Lung microvascular endothelial cell (primary cell): ENCODE measurements at regions not wholly inside any gene's neighbourhood (a gene's known extent, or its start where the extent isn't known, plus 50 kb on each side); places are given as distances from the start of the nearest gene placed in this dataset.
"Not testable (repeated sequence)": the region's sequence is repeated elsewhere in the genome, so short reads cannot be mapped to it uniquely, and the experiment has no call there.

ENCODE experiments used
- DNase-seq, 2 donors: peaks; one replicate each; pipeline versions ENCODE4 v3.0.0 to v3.0.0-alpha.2; 2010; ENCODE audit warnings: low read depth in 2 of 2

DNA sequence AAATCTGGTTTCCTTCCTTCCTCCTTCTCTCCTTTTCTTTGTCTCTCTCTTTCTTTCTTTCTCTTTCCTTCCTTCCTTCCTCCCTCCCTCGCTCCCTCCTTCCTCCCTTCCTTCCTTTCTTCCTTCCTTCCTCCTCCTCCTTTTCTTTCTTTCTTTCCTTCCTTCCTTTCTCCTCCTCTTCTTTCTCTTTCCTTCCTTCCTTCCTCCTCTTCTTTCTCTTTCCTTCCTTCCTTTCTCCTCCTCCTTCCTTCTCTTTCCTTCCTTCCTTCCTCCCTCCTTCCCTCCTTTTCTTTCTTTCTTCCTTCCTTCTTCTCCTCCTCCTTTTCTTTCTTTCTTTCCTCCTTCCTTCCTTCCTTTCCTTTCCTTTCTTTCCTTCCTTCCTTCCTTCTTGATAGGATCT is 61.2 kb downstream of the VIP start:
- no peak for DNase-seq

DNA sequence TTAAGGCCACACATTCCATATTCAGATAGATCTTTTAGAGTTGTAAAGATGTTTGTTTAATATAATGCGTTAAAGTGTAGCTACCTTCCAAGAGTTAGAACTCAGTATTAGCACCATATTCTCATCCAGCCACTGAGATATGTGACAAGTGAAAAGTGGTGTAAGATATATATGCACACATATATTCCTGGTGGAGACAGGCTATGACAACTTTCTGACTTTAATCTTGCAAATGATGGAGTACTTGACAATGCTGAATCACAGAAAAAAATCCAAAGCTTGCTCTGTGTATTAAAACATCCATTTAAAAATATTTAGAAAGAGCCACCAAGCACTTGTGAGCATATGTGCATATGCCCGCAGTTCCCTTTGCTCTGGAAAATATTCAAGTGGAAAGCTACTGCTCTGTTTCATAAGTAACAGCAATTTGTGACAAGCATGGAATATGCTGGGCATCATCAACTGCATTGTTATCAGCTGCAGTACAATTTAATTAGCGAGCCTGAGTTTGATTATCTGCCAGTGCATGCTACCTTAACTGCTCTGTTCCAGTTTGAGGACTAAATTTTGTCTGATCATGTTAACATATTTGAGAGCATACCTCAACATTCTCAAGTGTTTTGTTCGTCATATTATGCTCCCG is 64.8 kb downstream of the VIP start:
- DNase-seq: no peak

DNA sequence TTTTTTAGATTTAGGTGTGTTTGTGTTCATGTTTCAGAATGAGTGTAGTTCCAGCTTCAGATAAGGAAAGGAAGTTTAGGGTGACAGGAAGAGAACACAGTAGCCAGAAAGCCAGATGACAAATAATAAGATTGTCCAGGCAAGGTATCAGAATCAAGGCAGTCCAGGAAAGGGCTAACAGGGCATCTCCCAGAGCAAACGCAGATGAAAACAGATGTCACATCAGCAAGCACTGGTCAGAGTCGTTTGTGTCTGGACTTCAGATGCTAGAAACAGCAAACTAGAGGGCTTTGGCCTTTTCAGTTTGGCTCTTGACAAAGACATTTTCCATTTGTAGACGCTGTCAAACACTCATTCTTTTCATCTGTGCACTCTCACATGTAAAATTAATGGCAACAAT is 65.5 kb downstream of the VIP start:
- no peak for DNase-seq

DNA sequence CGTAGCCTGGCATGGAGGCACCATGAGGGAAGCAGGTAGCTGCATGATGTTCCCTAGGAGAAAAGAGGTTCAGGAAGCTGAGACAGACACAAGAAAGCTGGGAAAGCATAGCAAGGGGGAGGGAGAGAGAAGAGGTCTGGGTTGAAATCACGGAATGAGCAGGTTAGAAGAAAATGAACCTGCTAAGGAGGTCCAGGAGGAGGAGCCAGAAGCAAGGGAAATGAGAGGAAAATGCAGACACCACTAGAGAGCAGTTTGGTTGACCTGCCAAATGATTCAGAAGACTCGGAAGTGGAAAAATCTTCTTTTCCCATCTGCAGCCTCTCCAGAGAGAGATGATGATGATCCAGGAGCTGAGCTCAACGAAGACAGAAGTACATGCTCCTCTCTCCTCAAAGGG is 70.9 kb downstream of the VIP start:
- DNase-seq: no peak

DNA sequence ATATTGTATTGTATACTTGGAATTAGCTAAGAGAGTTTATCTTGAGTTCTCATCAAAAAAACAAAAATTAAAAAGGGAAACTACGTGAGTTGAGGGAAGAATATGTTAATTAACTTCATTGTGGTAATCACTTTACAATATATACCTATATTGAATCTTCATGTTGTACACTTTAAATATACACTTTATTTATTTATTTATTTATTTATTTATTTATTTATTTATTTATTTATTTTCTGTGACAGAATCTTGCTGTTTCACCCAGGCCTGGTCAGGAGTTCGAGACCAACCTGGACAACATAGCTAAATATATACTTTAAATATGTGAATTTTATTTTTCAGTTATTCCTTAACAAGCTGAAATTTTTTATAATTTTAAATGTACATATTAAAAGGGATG is 74.1 kb downstream of the VIP start:
- no peak for DNase-seq

DNA sequence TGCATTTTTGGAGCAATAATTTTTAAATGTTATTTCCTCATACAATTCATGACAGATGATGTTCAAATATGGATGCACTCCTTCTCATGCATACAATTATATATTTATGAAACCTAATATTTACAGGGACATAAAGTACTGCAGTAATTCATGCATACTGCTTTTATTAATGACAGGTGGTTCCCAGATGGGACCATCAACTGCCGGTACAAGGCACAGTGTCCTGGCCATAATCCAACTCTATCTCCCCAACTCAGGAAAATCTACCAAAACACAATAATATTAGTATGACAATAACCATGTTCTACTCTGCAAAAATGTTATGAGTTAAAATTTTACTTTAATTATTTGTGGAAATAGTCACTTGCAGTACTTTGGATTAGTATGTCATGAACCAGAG is 77.8 kb downstream of the VIP start:
- DNase-seq: no peak

DNA sequence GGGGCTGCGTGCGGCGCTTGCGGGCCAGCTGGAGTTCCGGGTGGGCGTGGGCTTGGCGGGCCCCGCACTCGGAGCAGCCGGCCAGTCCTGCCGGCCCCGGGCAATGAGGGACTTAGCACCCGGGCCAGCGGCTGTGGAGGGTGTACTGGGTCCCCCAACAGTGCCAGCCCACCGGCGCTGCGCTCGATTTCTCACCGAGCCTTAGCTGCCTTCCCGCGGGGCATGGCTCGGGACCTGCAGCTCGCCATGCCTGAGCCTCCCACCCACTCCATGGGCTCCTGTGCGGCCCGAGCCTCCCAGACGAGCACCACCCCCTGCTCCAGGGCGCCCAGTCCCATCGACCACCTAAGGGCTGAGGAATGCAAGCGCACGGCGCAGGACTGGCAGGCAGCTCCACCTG is 83.8 kb downstream of the VIP start:
- not testable (repeated sequence) for DNase-seq

DNA sequence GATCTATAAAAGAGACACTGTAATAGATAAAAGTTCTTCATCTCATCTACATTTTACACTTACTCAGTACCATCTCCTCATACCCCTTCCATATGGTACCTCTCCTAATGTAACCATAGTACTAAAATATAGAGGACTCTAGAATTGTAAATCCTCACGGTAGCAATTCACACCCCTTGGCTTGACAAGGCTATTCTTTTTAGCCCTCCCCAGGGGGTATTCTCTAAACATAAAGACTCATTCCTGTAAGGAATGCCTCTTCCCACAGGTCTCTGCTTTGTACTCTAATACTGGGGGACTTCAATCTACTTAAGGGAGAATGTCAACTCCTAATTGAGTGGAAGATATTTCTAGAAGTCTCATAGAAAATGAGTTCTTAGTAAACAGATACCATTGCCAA is 85.9 kb downstream of the VIP start:
- no peak for DNase-seq

DNA sequence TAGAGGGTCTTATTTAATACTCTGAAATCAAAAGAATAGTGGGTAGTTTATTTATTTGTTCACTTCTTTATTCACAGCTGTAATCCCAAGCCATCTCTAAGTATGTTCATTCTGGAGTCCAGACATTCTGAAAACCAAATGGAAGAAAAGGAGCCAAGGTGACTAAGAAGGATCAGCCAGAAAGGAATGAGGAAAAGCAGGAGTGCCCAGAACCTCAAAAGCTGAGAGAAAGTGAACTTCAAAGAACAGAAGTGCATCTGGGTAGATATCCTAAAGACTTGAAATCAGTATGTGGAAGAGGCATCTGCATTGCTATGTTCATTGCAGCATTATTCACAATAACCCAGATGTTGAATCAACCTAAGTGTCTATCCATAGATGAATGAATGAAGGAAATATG is 94.8 kb downstream of the VIP start:
- no peak for DNase-seq

DNA sequence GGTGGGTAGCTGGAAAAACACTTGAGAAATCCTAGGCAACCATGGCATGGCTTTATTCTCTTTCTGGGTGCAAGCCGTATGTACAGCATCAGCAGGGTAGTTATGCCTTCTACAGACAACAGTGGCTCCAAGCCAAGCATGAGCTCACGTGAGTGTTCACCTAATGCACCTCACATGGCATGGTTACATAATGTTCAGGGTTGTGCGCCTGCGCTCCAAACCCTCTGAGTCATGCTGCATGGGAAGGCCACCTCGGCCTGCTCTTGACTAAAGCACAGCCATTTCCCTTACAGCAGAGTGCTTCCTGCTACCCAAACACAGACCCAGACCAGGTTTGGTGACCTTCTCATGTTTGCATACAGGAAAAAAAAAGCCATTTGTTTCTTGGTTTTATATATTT is 96.2 kb downstream of the VIP start:
- peak; percentile 34 to 82 for DNase-seq

DNA sequence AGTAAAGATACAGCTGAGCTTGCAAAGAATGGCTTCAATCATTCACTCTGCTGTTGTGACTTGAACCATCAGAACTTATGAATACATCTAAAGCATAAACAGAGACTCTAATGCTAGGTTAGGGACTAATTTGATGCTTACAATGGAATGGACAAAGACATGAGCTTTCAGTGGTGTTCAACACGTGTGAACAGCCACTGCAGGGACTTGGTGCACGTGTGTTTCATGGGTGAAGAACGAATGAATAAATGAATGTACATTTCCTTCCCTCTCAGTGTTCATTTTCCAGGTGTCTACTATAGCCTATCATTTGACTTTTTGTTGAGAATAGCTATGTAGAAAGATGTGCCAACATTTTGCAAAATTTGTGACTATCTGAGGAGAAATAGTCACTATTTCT is 98.3 kb downstream of the VIP start:
- no peak for DNase-seq

DNA sequence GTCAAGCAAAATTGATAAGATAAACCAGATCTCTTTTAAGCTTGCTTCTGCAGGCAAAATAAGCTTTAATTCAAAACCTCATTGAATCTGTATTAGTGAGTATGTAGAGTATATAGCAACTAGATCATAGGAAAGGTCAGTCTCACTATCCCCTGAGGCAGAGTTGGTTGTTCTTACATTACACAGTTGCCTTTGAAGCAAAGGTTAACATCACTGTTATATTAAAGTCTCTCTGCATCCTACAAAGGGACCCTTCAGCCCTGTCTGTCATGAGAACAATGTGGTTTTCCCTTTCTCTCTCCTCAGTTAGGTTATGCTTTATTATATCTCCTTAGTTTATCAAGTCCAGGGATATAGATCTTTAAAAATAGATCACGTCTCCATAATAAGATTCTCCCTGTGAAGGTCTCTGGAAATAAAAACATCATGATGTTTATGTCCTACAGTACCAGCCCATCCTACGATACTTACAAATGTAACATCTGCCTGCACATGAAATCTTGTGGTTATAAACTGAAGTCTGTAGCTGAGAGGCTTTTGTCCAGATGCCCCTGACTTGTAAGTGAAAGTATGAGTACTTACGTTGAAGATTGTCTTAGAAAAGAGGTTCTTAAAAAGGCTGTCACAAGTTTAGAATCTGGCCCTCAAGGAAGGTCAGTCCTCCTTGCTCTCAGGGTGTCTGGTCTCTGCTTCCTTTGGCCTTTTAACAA is 103.6 kb downstream of the VIP start:
- no peak for DNase-seq

DNA sequence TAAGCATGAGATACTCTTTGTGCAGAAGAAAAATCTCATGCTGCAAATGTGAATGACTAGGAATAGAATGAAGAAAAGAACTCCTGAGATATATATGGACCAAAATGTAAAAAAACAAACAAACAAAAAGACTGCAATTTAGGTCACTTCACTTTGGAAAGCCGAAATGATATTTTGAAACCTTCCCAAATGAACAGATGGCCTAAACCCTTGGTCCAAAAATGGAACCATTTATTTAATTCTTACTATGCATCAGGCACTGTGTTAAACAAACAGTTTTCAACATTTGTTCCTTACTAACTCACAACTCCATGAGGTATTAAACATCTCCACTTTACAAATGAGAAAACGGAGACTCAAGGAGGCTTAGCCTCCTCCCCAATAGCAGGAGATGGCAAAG is 107.5 kb downstream of the VIP start:
- DNase-seq: no peak

DNA sequence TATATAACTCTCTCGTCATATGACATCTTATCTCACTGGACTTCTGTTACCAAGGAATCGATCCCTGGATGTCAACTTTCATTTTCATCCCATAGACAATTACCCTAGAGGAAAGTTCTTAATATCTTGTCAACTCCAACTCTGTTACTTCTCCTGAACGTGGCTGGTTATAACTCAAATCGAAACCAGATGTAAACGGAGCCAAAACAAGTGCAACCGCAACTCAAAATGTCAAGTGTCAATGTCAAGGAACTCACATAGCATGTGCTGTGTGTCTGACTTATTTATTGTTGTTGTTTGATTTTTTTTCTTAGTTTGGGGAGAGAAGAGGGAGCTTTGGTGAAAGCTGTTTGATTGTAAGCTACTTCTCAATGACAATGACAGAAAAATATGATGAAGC is 108.6 kb downstream of the VIP start:
- DNase-seq: no peak

DNA sequence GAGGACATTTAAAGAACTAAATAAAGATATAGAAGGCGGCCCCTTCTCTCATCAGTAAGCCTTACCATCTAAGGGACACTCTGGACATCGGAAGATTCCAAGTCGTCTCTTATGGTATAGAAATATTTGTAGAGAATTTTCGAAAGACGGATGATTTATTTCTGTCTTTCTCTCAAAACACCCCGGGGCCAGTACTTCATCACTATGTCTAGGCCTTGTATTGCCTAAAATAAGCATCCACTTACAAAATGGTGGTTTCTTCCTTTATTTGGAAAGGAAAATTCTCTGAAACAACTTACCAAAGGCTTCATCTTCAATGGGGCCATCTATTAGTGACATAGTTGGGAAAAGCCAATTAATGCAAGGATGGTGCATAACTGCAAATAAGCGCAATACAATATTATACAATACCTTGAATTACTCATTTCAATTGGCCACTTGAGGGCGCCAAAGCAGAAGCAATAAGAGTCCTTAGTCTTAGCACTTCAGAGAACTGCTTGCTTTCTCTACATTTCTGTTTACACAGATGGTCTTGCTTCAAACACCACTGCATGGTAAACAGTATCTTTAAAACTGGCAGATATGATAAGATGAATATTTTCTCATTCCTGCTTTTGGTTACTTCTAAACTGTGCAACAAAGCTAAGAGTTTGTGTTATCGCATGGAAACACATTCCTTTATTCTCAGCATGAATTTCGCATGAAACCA is 113.2 kb downstream of the VIP start:
- peak; percentile 79 to 84 for DNase-seq

DNA sequence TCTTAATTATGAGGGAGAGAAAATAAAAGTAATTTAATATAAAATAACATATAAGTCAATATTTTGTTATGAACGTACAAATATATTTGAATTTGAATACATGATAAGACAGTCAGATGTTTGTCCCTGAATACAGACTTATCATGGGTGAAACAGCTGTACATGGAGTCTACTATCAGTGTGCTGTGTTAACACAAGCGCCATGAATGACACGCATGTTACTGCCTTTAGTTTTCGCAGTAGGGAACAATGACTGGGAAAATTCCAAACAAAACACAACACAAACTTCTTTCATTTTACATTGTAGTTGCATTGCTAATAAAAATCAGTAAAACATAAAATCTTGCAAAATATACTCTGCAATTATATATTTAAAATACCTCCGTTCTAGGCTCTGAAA is 108.6 kb downstream of the FBXO5 start:
- DNase-seq: peak in 1 of 2 donors; percentile 34

DNA sequence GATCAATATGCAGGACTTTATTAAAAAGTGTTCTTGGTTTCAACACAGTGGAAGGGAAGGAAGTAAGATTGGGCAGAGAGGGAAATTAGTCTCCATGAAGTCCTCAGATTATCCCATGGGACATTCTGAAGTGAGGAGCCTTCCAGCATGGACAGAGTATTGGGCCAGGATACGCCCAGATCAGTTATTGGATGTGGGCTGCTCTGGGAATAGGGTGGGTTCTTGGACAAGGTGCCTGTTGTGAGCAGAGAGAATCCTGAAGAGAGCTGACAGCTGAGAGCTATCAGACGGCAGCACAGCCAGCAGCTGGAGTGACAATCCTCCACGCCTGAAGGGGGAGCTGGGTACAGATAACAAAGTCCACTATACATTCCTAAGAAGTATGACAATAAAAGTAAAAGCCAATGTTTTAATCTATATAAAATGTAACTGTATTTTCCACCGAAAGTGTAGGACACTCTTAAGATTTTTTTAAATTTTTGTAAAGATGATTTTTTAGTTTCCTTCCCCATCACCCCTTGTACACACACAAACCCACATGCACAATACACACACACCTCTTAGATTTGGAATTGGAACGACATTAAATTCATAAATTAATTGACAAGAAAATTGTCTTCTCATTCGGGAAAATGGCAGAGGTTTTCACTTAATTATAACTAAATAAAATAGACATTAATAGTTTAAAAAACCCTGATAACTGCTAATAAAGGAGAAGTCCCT is 107.8 kb downstream of the FBXO5 start:
- no peak for DNase-seq

DNA sequence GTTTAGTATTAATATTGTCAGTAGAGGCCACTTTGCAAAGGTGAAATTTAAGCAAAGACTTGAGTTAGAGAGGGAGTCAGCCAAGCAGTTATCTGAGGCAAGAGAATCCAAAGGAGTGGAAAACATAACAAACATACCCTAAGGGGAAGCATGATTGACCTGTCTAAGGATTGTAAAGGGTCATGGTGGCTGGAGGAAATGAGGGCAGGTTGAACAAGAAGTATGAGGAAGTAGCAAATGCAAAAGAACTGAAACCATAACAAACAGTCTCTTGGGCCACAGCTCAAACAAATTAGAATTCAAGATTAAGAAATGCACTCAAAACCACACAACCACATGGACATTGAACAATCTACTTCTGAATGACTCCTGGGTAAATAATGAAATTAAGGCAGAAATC is 103.2 kb downstream of the FBXO5 start:
- DNase-seq: no peak

DNA sequence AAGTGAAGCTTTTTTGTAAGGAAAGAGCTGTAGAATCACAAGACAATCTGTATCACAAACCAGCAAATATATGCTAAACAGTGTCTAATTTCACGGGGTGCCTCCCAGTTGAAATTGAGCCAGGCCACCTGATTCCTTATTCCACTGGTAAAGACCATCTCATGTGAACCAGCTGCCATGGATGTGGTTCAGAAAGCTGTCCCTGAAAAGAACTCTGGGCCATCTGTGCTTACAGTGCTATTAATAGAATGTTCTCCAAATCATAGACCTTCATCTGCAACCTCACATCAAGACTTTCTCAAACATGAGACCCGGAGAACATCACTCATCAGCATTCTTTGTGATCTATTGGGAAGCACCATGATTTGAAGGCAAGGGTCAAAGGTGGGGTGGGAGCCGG is 89.7 kb downstream of the FBXO5 start:
- DNase-seq: no peak

DNA sequence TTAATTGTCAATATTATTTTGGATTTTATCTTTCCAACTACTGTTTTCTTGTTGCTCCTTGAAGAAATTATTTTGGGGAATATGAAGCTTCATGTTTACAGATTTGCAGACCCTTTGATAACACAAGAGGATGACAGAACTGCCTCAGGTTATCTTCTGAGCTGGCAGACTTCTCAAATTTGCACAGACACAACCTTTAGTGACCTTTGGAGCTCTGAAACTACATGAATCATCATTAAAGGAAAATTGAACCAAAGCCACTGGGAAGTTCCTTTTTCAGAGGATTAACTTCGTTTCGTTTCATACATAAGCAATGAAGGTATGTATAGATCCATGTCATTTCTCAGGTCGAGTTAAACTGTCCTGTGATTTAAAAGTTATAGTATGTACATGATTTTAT is 85.9 kb downstream of the FBXO5 start:
- no peak for DNase-seq

DNA sequence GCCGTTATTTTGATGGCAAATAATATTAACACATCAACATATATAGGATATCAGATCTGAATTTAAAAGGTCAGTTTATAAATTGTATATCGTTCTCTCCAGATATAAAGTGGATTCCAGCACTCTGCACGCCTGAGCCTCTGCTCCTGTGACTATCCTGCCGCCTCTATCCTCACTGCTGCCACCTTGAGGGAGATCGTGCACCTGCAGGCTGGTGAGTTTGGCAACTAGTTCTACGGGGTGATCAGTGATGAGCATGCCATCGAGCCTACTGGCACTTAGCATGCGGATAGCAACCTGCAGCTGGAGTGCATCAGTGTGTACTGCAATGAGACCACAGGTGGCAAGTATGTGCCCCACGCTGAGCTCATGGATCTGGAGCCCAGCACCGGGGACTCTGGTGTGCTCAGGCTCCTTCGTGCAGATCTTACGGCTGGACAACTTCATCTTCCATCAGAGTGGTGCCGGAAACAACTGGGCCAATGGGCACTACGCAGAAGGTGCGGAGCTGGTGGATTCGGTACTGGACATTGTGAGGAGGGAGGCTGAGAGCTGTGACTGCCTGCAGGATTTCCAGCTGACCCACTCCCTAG is 84.9 kb downstream of the FBXO5 start:
- DNase-seq: peak; percentile 55 to 73

DNA sequence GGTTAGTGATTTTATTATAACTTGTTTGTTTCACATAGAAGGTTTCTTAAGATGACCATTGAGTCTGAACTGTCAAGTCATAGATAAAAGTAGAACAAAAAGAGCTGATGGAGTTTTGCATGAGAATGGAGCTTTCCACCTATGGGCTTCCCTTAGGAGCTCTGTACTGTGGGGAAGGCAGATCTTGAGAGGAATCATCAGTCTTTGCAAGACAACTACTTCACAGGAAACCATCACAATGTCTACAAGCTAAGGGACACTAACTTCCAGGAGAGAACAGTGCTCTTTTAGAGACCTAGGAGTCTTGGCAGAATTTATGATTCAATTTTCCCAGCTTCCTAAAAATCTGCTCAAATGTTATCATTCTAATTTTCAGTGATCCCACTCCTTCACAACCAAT is 78.2 kb downstream of the FBXO5 start:
- DNase-seq: no peak
